ACC112 (cell line): ENCODE measurements at regions not wholly inside any gene's neighbourhood (a gene's known extent, or its start where the extent isn't known, plus 50 kb on each side); places are given as distances from the start of the nearest gene placed in this dataset.
A peak's percentile ranks its signal among the peaks of the same experiment; 100 is the strongest.
"Not testable (repeated sequence)": the region's sequence is repeated elsewhere in the genome, so short reads cannot be mapped to it uniquely, and the experiment has no call there.

Experiments used
- H2AFZ ChIP-seq: fragments of 200-600 bp; sonication (generic); one replicate; pipeline ENCODE4 v1.6.0; 2017; ENCODE audit warnings: antibody characterized with exemption, low read length; ENCODE audit not compliant: unreplicated experiment
- H3K27ac ChIP-seq: fragments of 200-600 bp; sonication (generic); 2 replicates; pipeline ENCODE4 v1.5.1; 2014; ENCODE audit warnings: low read depth, mild to moderate bottlenecking, antibody characterized with exemption, low read length, moderate library complexity
- H3K27me3 ChIP-seq: fragments of 200-600 bp; sonication (generic); 2 replicates; pipeline ENCODE4 v1.6.1; 2014; ENCODE audit warnings: mild to moderate bottlenecking, antibody characterized with exemption, low read length, moderate library complexity, mixed read lengths; ENCODE audit not compliant: insufficient read depth
- H3K36me3 ChIP-seq: fragments of 200-600 bp; sonication (generic); 2 replicates; pipeline ENCODE4 v1.6.1; 2016; ENCODE audit warnings: mild to moderate bottlenecking, antibody characterized with exemption, low read length, moderate library complexity, mixed read lengths; ENCODE audit not compliant: insufficient read depth
- H3K4me1 ChIP-seq: fragments of 200-600 bp; sonication (generic); one replicate; pipeline ENCODE4 v1.6.1; 2016; ENCODE audit warnings: low read length, mixed read lengths; ENCODE audit not compliant: insufficient read depth, unreplicated experiment, control insufficient read depth
- H3K4me3 ChIP-seq: fragments of 200-600 bp; sonication (generic); 2 replicates; pipeline ENCODE4 v1.5.1; 2014; ENCODE audit warnings: mild to moderate bottlenecking, low read depth, low read length
- H3K79me2 ChIP-seq: fragments of 200-600 bp; sonication (generic); one replicate; pipeline ENCODE4 v1.6.0; 2016; ENCODE audit warnings: low read length; ENCODE audit not compliant: control insufficient read depth, unreplicated experiment, insufficient read depth

DNA sequence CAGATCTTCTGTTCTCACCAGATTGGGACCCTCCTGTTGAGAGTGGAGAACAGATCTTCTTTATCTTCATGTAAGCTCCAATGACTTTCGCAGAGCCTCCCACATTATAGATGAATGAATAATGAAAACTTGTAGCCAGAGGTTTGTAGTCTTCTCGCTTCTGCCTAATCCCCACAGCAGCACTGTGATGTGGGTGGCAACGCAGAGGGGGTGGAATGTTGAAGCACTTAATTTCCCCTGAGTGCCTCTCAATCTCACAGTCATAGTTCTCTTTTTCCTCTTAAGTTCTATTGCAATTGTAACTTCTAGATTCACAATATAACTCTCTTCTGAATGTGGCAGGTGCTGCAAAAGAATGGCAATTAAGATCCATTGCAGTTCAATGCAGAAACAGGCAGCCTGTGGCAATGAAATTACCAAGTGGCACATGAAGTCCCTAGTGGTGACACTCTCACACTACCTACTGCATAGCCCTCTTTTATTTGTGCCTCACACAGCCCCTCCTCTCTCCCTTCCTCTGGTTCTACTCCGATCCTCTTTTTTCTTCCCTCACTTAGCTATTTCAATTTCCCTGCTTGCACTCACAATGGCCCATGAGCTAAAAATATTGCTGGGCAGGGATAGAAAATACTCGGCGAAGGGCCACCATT is 281.9 kb downstream of the UBE3D start:
- H3K4me1 ChIP-seq = peaks cover 8% of the 10 kb centered on the region
- H3K4me3 ChIP-seq = no peak overlapping the region
- no peaks in the 10 kb centered on the region for H3K36me3 ChIP-seq
- no peaks in the 10 kb centered on the region for H3K27me3 ChIP-seq
- H2AFZ ChIP-seq = no peak overlapping the region
- no peaks in the 10 kb centered on the region for H3K79me2 ChIP-seq
- H3K27ac ChIP-seq = no peak overlapping the region

DNA sequence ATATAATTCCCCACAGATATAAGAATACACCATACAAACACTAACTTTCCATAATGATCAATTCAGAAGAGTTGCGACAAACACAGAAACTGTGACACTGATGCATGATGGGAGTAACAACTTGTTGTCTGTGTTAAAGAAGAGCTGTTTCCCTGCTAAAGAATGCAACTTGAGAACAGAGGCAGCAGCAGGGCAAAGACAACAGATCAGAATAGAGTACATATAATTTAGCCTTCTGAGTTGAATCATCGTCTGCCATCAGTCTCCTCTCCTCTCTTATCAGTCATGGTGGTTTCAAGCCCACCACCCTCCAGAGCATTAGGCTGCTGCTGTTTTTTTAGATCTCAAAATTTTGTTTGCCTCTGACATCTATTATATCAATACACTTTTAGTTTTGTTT is 280.4 kb downstream of the UBE3D start:
- Histone ChIP-seq H3K27ac (no peak overlapping the region), H3K79me2 (no peaks in the 10 kb centered on the region), H3K4me3 (no peak overlapping the region), H3K27me3 (no peaks in the 10 kb centered on the region), H2AFZ (no peak overlapping the region), H3K4me1 (peaks cover 8% of the 10 kb centered on the region), H3K36me3 (no peaks in the 10 kb centered on the region)

DNA sequence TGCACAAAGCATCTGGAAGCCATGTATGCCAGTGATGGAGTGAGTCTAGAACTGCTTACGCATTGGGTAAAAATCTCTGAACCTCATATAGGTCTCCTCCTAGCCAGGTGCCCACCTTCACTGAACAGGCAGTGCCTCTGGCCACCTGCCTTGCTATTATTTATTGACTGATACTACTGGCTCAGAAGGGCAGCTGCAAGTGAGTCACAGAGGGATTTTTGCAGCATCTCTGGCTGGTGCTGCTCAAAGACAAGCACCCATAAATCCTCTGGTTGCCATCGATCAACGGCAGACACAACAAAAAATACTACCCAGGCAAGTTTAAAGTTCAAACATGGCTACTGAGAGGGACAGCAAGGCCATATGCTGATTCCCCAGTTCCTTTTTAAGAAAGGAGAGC is 279.4 kb downstream of the UBE3D start:
- Histone ChIP-seq H3K36me3 (no peaks in the 10 kb centered on the region), H3K4me3 (no peak overlapping the region), H3K27me3 (no peaks in the 10 kb centered on the region), H3K27ac (no peak overlapping the region), H3K4me1 (peaks cover 8% of the 10 kb centered on the region), H3K79me2 (no peaks in the 10 kb centered on the region), H2AFZ (no peak overlapping the region)

DNA sequence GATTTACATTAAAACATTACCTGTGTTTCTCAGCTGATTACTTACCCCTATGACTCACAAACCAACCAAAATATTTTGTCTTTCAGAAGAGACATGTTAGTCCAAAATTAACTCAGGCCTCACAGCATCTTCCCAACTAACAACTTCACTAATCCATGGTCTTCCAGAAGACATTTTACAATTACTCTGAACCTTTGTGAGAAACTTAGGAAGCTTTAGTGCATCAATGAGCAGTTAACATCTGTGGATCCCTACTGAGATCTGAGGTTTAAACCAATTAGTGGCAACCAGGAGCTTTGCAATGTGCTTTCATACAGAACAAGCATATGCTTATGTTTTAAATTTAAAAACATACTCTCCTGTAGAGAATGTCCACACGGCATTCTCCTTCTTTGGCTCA is 269.7 kb downstream of the UBE3D start:
- no peak overlapping the region for H3K27ac ChIP-seq
- H2AFZ ChIP-seq = no peak overlapping the region
- H3K79me2 ChIP-seq = no peaks in the 10 kb centered on the region
- H3K27me3 ChIP-seq = no peaks in the 10 kb centered on the region
- H3K4me1 ChIP-seq = no peaks in the 10 kb centered on the region
- no peaks in the 10 kb centered on the region for H3K36me3 ChIP-seq
- no peak overlapping the region for H3K4me3 ChIP-seq

DNA sequence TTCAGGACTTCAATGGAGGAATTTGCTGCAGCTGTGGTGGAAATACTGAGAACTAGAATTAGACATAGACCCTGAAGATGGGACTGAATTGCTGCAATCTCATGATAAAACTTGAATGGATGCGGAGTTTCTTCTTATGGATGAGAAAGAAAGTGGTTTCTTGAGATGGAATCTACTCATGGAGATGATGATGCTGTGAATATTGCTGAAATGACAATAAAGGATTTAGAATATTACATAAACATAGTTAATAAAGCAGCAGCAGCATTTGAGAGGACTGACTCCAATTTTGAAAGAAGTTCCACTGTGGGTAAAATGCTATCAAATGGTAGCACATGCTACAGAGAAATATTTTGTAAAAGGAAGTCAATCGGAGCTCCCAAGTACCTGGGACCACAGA is 264.6 kb downstream of the UBE3D start:
- Histone ChIP-seq H3K27ac (no peak overlapping the region), H3K4me1 (no peaks in the 10 kb centered on the region), H3K4me3 (no peak overlapping the region), H3K36me3 (no peaks in the 10 kb centered on the region), H3K79me2 (no peaks in the 10 kb centered on the region), H2AFZ (no peak overlapping the region), H3K27me3 (no peaks in the 10 kb centered on the region)

DNA sequence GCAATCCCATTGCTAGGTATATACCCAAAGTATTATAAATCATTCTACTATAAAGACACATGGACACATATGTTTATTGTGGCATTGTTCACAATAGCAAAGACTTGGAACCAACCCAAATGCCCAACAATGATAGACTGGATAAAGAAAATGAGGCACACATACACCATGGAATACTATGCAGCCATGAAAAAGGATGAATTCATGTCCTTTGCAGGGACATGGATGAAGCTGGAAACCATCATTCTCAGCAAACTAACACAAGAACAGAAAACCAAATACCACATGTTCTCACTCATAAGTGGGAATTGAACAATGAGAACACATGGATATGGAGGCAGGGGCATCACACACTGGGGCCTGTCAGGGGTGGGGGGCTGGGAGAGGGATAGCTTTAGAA is 249.4 kb downstream of the UBE3D start:
- peaks cover 19% of the 10 kb centered on the region for H3K4me1 ChIP-seq
- not testable (repeated sequence) for H3K36me3 ChIP-seq, H3K27ac ChIP-seq, H3K27me3 ChIP-seq, H3K4me3 ChIP-seq, H3K79me2 ChIP-seq, H2AFZ ChIP-seq

DNA sequence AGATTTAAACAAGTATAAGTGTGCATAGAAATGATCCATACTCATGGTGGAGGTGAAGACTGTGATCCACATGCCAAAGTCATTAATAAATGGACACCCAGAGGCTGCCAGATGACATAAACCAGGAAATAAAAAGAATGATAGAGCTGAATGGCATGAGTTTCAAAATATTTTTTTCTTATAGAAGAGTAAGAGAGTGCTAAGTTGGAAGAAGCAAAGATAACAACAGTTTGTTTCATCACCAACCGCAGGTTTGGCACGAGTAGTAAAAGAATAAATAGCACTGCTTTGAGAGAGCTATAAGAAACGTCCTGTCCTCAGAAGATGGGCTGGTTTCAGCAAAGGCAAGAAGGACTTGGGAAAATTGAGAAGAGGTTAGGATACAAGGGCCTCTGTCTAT is 246.9 kb downstream of the UBE3D start:
- peak overlapping the region; percentile 26; the same call in 1 of the 2 replicates for H3K27ac ChIP-seq
- H2AFZ ChIP-seq = no peak overlapping the region
- no peaks in the 10 kb centered on the region for H3K27me3 ChIP-seq
- no peaks in the 10 kb centered on the region for H3K36me3 ChIP-seq
- no peak overlapping the region for H3K4me3 ChIP-seq
- peaks cover 19% of the 10 kb centered on the region for H3K4me1 ChIP-seq
- no peaks in the 10 kb centered on the region for H3K79me2 ChIP-seq

DNA sequence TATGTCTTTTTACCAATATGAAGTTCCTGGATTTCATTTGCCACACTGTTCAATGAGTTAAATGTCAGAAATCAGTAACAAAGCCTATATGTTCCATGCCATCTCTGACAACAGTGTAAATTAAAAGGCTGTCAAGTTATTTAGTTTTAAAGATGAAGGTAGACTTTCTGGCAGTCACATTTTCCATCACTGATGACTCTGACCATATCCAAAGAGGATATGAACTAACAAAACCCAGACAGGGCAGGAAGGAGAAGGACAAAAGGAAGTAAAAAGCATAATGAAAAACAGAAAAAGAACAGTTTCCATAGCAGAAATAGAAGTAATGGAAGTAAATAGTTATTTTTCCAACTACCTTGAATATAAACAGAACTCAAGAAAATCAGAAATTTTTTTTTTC is 242.3 kb downstream of the UBE3D start:
- H3K27me3 ChIP-seq = no peaks in the 10 kb centered on the region
- H3K27ac ChIP-seq = no peak overlapping the region
- H3K36me3 ChIP-seq = no peaks in the 10 kb centered on the region
- H3K4me3 ChIP-seq = no peak overlapping the region
- H3K79me2 ChIP-seq = no peaks in the 10 kb centered on the region
- no peak overlapping the region for H2AFZ ChIP-seq
- peaks cover 15% of the 10 kb centered on the region for H3K4me1 ChIP-seq

DNA sequence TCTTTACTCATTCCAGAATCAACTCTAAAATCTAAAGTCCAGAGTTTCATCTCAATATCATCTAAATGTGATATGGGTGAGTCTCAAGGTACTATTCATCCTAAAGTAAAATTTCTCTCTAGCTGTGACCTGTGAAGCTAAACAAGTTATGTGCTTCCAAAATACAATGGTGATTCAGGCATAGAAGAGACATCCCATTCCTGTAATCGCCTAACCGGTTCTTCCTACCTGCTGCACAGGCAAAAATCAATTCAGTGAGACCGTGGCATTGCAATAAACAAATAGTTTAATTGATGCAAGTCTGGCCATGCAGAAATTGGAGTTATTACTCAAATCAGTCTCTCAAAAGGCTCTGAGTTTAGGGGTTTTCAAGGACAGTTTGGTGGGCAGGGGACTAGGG is 232.8 kb downstream of the UBE3D start:
- Histone ChIP-seq H3K79me2 (no peaks in the 10 kb centered on the region), H3K4me3 (no peak overlapping the region), H2AFZ (no peak overlapping the region), H3K36me3 (no peaks in the 10 kb centered on the region), H3K27ac (no peak overlapping the region), H3K4me1 (no peaks in the 10 kb centered on the region), H3K27me3 (no peaks in the 10 kb centered on the region; the same call in 1 of the 2 replicates)

DNA sequence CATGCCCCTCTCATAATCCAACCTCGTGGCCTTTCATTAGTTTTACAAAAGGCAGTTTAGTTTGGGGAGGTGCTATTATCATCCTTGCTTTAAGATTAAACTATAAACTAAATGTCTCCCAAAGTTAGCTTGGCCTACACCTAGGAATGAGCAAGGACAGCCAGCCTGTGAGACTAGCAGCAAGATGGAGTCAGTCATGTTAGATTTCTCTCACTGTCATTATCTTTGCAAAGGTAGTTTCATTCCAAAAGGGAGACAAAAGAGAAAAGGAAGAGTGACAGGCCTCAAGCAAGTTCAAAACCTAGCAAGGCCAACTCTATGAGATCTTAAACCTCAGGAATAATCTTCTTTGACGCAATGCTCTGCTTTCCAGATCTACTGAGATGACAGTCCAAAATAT is 232.2 kb downstream of the UBE3D start:
- Histone ChIP-seq H3K27ac (no peak overlapping the region), H3K27me3 (no peaks in the 10 kb centered on the region; the same call in 1 of the 2 replicates), H2AFZ (no peak overlapping the region), H3K4me1 (no peaks in the 10 kb centered on the region), H3K4me3 (no peak overlapping the region), H3K79me2 (no peaks in the 10 kb centered on the region), H3K36me3 (no peaks in the 10 kb centered on the region)

DNA sequence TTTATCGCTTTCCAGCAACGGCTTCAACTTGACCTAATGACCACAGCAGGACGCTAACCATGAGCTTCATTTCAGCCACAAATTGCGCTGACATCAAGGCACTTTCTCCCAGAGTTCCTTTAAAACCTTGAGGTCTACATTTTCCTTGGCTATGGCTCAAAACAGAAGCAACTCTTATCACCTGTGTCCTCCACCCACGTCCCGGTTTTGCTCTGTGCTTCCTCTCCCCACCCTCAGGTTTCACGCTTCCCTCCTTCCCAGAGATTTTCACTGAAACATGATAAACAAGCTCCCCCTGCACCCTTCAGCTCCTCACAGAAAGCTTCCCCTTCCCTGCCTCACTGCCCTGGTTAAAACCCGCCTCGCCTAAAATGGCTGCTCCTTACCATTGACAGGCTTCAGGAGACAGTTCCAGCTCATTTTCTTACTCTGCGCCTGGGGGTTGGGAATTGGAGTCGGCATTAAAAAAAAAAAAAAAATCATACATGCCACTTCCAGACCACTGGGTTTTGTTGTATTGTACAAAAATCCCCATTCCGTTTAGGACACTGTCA is 229.5 kb downstream of the UBE3D start:
- no peak overlapping the region for H3K4me3 ChIP-seq
- no peak overlapping the region for H3K27ac ChIP-seq
- no peaks in the 10 kb centered on the region for H3K4me1 ChIP-seq
- no peaks in the 10 kb centered on the region for H3K27me3 ChIP-seq
- H2AFZ ChIP-seq = no peak overlapping the region
- no peaks in the 10 kb centered on the region for H3K36me3 ChIP-seq
- no peaks in the 10 kb centered on the region for H3K79me2 ChIP-seq
